Thyroid gland (tissue), 4 donors: ENCODE measurements at regions not wholly inside any gene's neighbourhood (a gene's known extent, or its start where the extent isn't known, plus 50 kb on each side); places are given as distances from the start of the nearest gene placed in this dataset.

ENCODE experiments used
- DNase-seq, 2 donors: peaks; one replicate each; pipeline ENCODE4 v3.0.0-alpha.2; 2019
- H3K27ac ChIP-seq, 3 donors: fragments of 200-600 bp; sonication (generic); 1 replicate in 2 of 3; 2 replicates in 1 of 3; pipeline ENCODE4 v1.5.1; 2016 to 2019; ENCODE audit warnings: mild to moderate bottlenecking in 1 of 3, moderate library complexity in 1 of 3
- H3K27me3 ChIP-seq: fragments of 200-600 bp; sonication (generic); one replicate; pipeline ENCODE4 v1.5.1; 2019
- H3K36me3 ChIP-seq, 2 donors: fragments of 200-600 bp; sonication (generic); one replicate each; pipeline ENCODE4 v1.5.1; 2016 to 2019
- H3K4me1 ChIP-seq, 2 donors: fragments of 200-600 bp; sonication (generic); one replicate each; pipeline ENCODE4 v1.5.1; 2017 to 2019
- H3K4me3 ChIP-seq, 3 donors: fragments of 200-600 bp; sonication (generic); replicated peaks in 1 of 3; 1 replicate in 2 of 3; 2 replicates in 1 of 3; pipeline ENCODE4 v1.5.1; 2016; ENCODE audit warnings: mild to moderate bottlenecking in 1 of 3
- H3K9me3 ChIP-seq: fragments of 200-600 bp; sonication (generic); one replicate; pipeline ENCODE4 v1.5.1; 2017
- CTCF ChIP-seq, 6 experiments: fragments of 200-600 bp in 3 of 6; fragments of 450-650 bp in 3 of 6; sonication (generic) in 3 of 6; IDR thresholded peaks; one replicate each; pipeline ENCODE4 v1.5.1; 2016 to 2019; ENCODE audit warnings: antibody characterized with exemption in 6 of 6, mild to moderate bottlenecking in 2 of 6, inconsistent platforms in 1 of 6, moderate library complexity in 1 of 6
- POLR2A ChIP-seq, 2 donors: fragments of 450-650 bp; IDR thresholded peaks; one replicate each; pipeline ENCODE4 v1.6.1; 2017; ENCODE audit warnings: antibody characterized with exemption in 2 of 2, mild to moderate bottlenecking in 2 of 2, moderate library complexity in 1 of 2
- WGBS, 2 donors: methylation state at CpG; one replicate each; pipeline ENCODE4 v1.1.5; 2017; 5-methylcytosine and 5-hydroxymethylcytosine counted together
- intact Hi-C: fragments of 100-400 bp; cut with DNase I; formaldehyde crosslinking; loops from one replicate; pipeline ENCODE4 v1.15.1; 2023

GRCh38 chr11:112318661-112319060 is 58.0 kb upstream of the PLET1 start:
- no peak for DNase-seq
- Histone ChIP-seq H3K27ac (peak overlapping the region in 2 of 3 donors; percentile 24 to 47), H3K9me3 (no peaks in the 10 kb centered on the region), H3K36me3 (no peaks in the 10 kb centered on the region), H3K4me1 (peaks cover 24 to 48% of the 10 kb centered on the region in 2 donors), H3K27me3 (no peaks in the 10 kb centered on the region), H3K4me3 (no peak overlapping the region)
- WGBS, 2 donors: 90 to 92% methylated on average over 1 of the region's 1 CpG
- intact Hi-C loops: no loop called here
- TF ChIP-seq CTCF (IDR thresholded peaks at IDR 0.05) (no peak), POLR2A (IDR thresholded peaks at IDR 0.05) (no peak)

GRCh38 chr11:112320668-112321067 is 60.0 kb upstream of the PLET1 start:
- WGBS, 2 donors: 11 to 13% methylated on average over 5 of the region's 5 CpGs
- Histone ChIP-seq H3K4me3 (no peak overlapping the region), H3K9me3 (no peaks in the 10 kb centered on the region), H3K4me1 (peaks cover 24 to 48% of the 10 kb centered on the region in 2 donors), H3K36me3 (no peaks in the 10 kb centered on the region), H3K27me3 (no peaks in the 10 kb centered on the region), H3K27ac (peak overlapping the region in 2 of 3 donors; percentile 77 to 85)
- DNase-seq: peak; percentile 94 to 96
- intact Hi-C loops: no loop called here
- TF ChIP-seq CTCF (IDR thresholded peaks at IDR 0.05): no peak
- no peak for TF ChIP-seq POLR2A (IDR thresholded peaks at IDR 0.05)

- TF ChIP-seq POLR2A (IDR thresholded peaks at IDR 0.05): no peak
- TF ChIP-seq CTCF (IDR thresholded peaks at IDR 0.05): no peak
- H3K36me3 ChIP-seq: no peaks in the 10 kb centered on the region
- H3K4me3 ChIP-seq: no peak overlapping the region
- WGBS, 2 donors: 53 to 62% methylated on average over 8 of the region's 8 CpGs
- H3K4me1 ChIP-seq: peaks cover 24 to 38% of the 10 kb centered on the region in 2 donors
- no peaks in the 10 kb centered on the region for H3K27me3 ChIP-seq
- DNase-seq: peak; percentile 95 to 97
- no peaks in the 10 kb centered on the region for H3K9me3 ChIP-seq
- intact Hi-C loops: no loop called here
- peak overlapping the region; percentile 73 to 85 (median 77) for H3K27ac ChIP-seq
Measured at GRCh38 chr11:112321501-112322172, 61.0 kb upstream of the PLET1 start.

GRCh38 chr11:112322173-112322790 is 61.6 kb upstream of the PLET1 start:
- 81 to 86% methylated on average over 8 of the region's 8 CpGs for WGBS, 2 donors
- TF ChIP-seq POLR2A (IDR thresholded peaks at IDR 0.05): no peak
- TF ChIP-seq CTCF (IDR thresholded peaks at IDR 0.05): no peak
- intact Hi-C loops: no loop called here
- H3K27ac ChIP-seq: peak overlapping the region; percentile 73 to 85 (median 77)
- no peaks in the 10 kb centered on the region for H3K9me3 ChIP-seq
- H3K27me3 ChIP-seq: no peaks in the 10 kb centered on the region
- H3K36me3 ChIP-seq: no peaks in the 10 kb centered on the region
- H3K4me3 ChIP-seq: no peak overlapping the region
- peaks cover 24 to 35% of the 10 kb centered on the region in 2 donors for H3K4me1 ChIP-seq
- DNase-seq: no peak

- TF ChIP-seq POLR2A (IDR thresholded peaks at IDR 0.05): no peak
- no peaks in the 10 kb centered on the region for H3K27me3 ChIP-seq
- WGBS, 2 donors: 63 to 71% methylated on average over 4 of the region's 4 CpGs
- H3K4me1 ChIP-seq: no peaks in the 10 kb centered on the region
- H3K4me3 ChIP-seq: no peak overlapping the region
- intact Hi-C loops: no loop called here
- no peaks in the 10 kb centered on the region for H3K36me3 ChIP-seq
- DNase-seq: peak in 1 of 2 donors; percentile 16
- H3K27ac ChIP-seq: no peak overlapping the region
- no peaks in the 10 kb centered on the region for H3K9me3 ChIP-seq
Measured at GRCh38 chr11:112334381-112334780, 73.7 kb upstream of the PLET1 start.
